ENCODE measurements at regions not wholly inside any gene's neighbourhood (a gene's known extent, or its start where the extent isn't known, plus 50 kb on each side); places are given as distances from the start of the nearest gene placed in this dataset.

DNA sequence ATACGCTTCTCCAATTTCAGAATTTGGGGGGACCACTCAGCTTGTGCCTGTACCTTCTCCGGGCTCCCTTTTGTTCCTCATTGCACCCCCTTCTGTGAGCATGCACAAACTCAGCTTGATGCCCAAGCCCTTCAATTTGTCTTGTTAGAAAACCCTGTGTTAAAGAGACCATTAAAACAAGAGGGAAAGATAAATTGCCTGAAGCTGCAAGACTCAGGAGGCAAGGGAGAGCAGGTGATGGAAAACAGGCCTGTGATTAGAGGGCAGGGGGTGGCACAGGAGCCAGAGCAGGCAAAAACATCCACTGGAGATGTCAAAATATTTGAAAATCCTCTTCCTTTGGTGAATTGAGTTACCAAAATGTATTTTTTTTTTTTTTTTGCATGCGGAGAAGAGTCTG is 121.7 kb downstream of the MIAT start:
- Mint-ChIP-seq H3K27me3 (peaks cover 18% of the 10 kb centered on the region), H3K27ac (no peak overlapping the region), H3K4me1 (ENCODE audit: low read depth) (peaks cover 6% of the 10 kb centered on the region)

GRCh38 chr22:26779929-26780328 is 122.5 kb downstream of the MIAT start:
- peaks cover 10% of the 10 kb centered on the region for H3K4me1 Mint-ChIP-seq (ENCODE audit: low read depth)
- peaks cover 18% of the 10 kb centered on the region for H3K36me3 Mint-ChIP-seq (ENCODE audit: insufficient read depth)

More for the DNA sequence above, 121.7 kb downstream of the MIAT start:
- H3K9me3 Mint-ChIP-seq (ENCODE audit: low read depth) = peaks cover 4% of the 10 kb centered on the region
- H3K4me3 Mint-ChIP-seq (ENCODE audit: low read depth) = no peak overlapping the region
- H3K36me3 Mint-ChIP-seq (ENCODE audit: insufficient read depth) = peaks cover 21% of the 10 kb centered on the region
- TF ChIP-seq, protein P1, sequence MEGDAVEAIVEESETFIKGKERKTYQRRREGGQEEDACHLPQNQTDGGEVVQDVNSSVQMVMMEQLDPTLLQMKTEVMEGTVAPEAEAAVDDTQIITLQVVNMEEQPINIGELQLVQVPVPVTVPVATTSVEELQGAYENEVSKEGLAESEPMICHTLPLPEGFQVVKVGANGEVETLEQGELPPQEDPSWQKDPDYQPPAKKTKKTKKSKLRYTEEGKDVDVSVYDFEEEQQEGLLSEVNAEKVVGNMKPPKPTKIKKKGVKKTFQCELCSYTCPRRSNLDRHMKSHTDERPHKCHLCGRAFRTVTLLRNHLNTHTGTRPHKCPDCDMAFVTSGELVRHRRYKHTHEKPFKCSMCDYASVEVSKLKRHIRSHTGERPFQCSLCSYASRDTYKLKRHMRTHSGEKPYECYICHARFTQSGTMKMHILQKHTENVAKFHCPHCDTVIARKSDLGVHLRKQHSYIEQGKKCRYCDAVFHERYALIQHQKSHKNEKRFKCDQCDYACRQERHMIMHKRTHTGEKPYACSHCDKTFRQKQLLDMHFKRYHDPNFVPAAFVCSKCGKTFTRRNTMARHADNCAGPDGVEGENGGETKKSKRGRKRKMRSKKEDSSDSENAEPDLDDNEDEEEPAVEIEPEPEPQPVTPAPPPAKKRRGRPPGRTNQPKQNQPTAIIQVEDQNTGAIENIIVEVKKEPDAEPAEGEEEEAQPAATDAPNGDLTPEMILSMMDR (IDR thresholded peaks at IDR 0.05; ENCODE audit: unreplicated experiment) = no peak
- no peak for DNase-seq (ENCODE audit: low spot score, unreplicated experiment)

DNA sequence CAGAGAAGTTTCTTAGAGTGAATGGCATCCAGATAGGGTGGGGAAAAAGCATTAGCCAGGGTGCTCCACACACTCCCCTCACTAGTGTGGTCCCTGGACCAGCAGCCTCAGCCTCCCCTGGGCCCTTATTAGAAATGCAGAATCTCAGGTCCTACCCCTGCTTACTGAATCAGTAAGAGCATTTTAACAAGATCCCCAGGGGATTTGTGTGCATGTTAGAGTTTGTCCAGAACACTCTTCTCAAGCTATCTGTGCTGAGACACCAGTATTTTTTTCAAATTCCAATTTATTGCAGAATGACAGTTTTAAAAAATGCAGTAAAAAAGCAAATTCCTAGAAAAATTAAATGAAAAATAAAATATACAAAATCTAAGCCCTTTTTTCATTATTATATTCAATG is 123.1 kb downstream of the MIAT start:
- peaks cover 18% of the 10 kb centered on the region for H3K36me3 Mint-ChIP-seq (ENCODE audit: insufficient read depth)
- no peak overlapping the region for H3K4me3 Mint-ChIP-seq (ENCODE audit: low read depth)
- H3K27ac Mint-ChIP-seq = no peak overlapping the region
- peaks cover 4% of the 10 kb centered on the region for H3K9me3 Mint-ChIP-seq (ENCODE audit: low read depth)
- H3K27me3 Mint-ChIP-seq = peaks cover 27% of the 10 kb centered on the region
- DNase-seq (ENCODE audit: low spot score, unreplicated experiment) = no peak
- H3K4me1 Mint-ChIP-seq (ENCODE audit: low read depth) = peaks cover 13% of the 10 kb centered on the region
- TF ChIP-seq, protein P1 (IDR thresholded peaks at IDR 0.05; ENCODE audit: unreplicated experiment) = no peak

More at GRCh38 chr22:26779929-26780328, 122.5 kb downstream of the MIAT start:
- H3K27ac Mint-ChIP-seq = no peak overlapping the region
- peaks cover 4% of the 10 kb centered on the region for H3K9me3 Mint-ChIP-seq (ENCODE audit: low read depth)
- H3K27me3 Mint-ChIP-seq = peaks cover 25% of the 10 kb centered on the region
- TF ChIP-seq, protein P1 (IDR thresholded peaks at IDR 0.05; ENCODE audit: unreplicated experiment) = no peak
- H3K4me3 Mint-ChIP-seq (ENCODE audit: low read depth) = no peak overlapping the region
- no peak for DNase-seq (ENCODE audit: low spot score, unreplicated experiment)

DNA sequence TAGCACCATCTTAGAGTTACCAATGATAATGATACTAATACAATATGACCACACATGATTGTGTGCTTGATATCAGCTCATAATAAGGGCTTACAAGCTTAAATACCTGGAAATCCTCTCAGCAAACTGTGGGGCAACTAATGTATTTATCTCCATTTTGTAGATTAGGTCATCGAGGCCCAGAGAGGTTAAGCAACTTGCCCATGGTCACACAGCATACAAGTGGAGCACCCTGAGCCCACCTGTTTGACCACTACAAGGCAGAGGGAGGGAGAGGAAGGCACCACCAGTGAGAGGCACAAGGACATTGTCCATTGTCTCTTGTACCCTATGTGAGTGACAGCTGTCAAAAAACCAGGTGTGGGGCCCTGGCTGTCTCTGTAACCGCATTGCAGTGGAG is 123.7 kb downstream of the MIAT start:
- no peak overlapping the region for H3K4me3 Mint-ChIP-seq (ENCODE audit: low read depth)
- no peak overlapping the region for H3K27ac Mint-ChIP-seq
- peaks cover 28% of the 10 kb centered on the region for H3K27me3 Mint-ChIP-seq
- peaks cover 14% of the 10 kb centered on the region for H3K4me1 Mint-ChIP-seq (ENCODE audit: low read depth)
- TF ChIP-seq, protein P1 (IDR thresholded peaks at IDR 0.05; ENCODE audit: unreplicated experiment) = no peak
- no peak for DNase-seq (ENCODE audit: low spot score, unreplicated experiment)
- peaks cover 14% of the 10 kb centered on the region for H3K36me3 Mint-ChIP-seq (ENCODE audit: insufficient read depth)
- H3K9me3 Mint-ChIP-seq (ENCODE audit: low read depth) = peaks cover 4% of the 10 kb centered on the region

- no peak for DNase-seq (ENCODE audit: low spot score, unreplicated experiment)
- H3K27ac Mint-ChIP-seq = no peak overlapping the region
- H3K27me3 Mint-ChIP-seq = peaks cover 27% of the 10 kb centered on the region
These were observed 124.2 kb downstream of the MIAT start for GRCh38 chr22:26781596-26781995.

More at GRCh38 chr22:26781596-26781995, 124.2 kb downstream of the MIAT start:
- Mint-ChIP-seq H3K9me3 (ENCODE audit: low read depth) (peaks cover 4% of the 10 kb centered on the region), H3K4me1 (ENCODE audit: low read depth) (peaks cover 14% of the 10 kb centered on the region), H3K36me3 (ENCODE audit: insufficient read depth) (peaks cover 14% of the 10 kb centered on the region), H3K4me3 (ENCODE audit: low read depth) (no peak overlapping the region)
- TF ChIP-seq, protein P1 (IDR thresholded peaks at IDR 0.05; ENCODE audit: unreplicated experiment) = no peak

Data from progenitor cell of endocrine pancreas (in vitro differentiated cells).